HCT116 (cell line): ENCODE measurements at regions not wholly inside any gene's neighbourhood (a gene's known extent, or its start where the extent isn't known, plus 50 kb on each side); places are given as distances from the start of the nearest gene placed in this dataset.

Experiments used
- ATAC-seq: fragments of 200-7000 bp; cut with Tn5 transposase; 2 replicates; pipeline ENCODE4 v1.9.1; 2020; ENCODE audit warnings: mild to moderate bottlenecking, moderate library complexity
- BruUV-seq: library from RNA; stranded (reverse); fragments of 400-500 nt; replicated peaks from 2 replicates; lab custom pipeline; 2021; lab: Mats Ljungman, UMichigan
- CTCF ChIA-PET: fragments of 300-600 bp; sonication (Branson Sonifier 250); formaldehyde crosslinking; loops from one replicate; lab custom pipeline; 2021; ENCODE audit warnings: antibody characterized with exemption; lab: Charles Lee
- POLR2A ChIA-PET: fragments of 300-600, 350-600 bp; sonication (Branson Sonifier 250); formaldehyde crosslinking; loops from one replicate; lab custom pipeline; 2021; ENCODE audit warnings: antibody characterized with exemption; lab: Charles Lee
- RAD21 ChIA-PET, 2 experiments: fragments of 300-600 bp; sonication (Branson Sonifier 250); formaldehyde crosslinking; loops; one replicate each; lab custom pipeline; 2023; ENCODE audit warnings: low total read pairs in 2 of 2; ENCODE audit not compliant: uncharacterized antibody in 2 of 2, unreplicated experiment in 2 of 2, low non-redundant PET in 1 of 2; lab: Charles Lee
- DNase-seq: peaks from one replicate; pipeline ENCODE4 v3.0.0-alpha.2; 2010; ENCODE audit warnings: low read depth, low spot score
- H2AFZ ChIP-seq: fragments of 200-600 bp; shearing (Covaris generic), sonication (generic); 2 replicates; pipeline ENCODE4 v1.6.1; 2017; ENCODE audit warnings: low read depth, mixed run types, mixed read lengths, antibody characterized with exemption, low read length; ENCODE audit not compliant: poor library complexity, severe bottlenecking
- H3K27ac ChIP-seq: 2 replicates; pipeline ENCODE4 v1.5.1; 2012; ENCODE audit warnings: low read depth, low read length
- H3K27me3 ChIP-seq: fragments of 200-600 bp; sonication (generic); 2 replicates; pipeline ENCODE4 v1.6.1; 2016; ENCODE audit warnings: mixed run types, low read length, mixed read lengths; ENCODE audit not compliant: insufficient read depth
- H3K36me3 ChIP-seq, 2 experiments: fragments of 200-500 bp in 1 of 2; fragments of 200-600 bp in 1 of 2; sonication (Bioruptor generic) in 1 of 2; sonication (generic) in 1 of 2; 2 replicates each; pipeline versions ENCODE4 v1.5.1 to v1.6.1; 2014 to 2016; ENCODE audit warnings: low read length in 2 of 2, inconsistent platforms in 1 of 2, mixed read lengths in 1 of 2, mixed run types in 1 of 2; ENCODE audit not compliant: insufficient read depth in 2 of 2, control insufficient read depth in 1 of 2
- H3K4me1 ChIP-seq, 2 experiments: fragments of 200-600 bp in 1 of 2; sonication (generic) in 1 of 2; 2 replicates each; pipeline versions ENCODE4 v1.5.1 to v1.6.1; 2012 to 2017; ENCODE audit warnings: low read length in 2 of 2, inconsistent platforms in 1 of 2, mild to moderate bottlenecking in 1 of 2, mixed read lengths in 1 of 2, mixed run types in 1 of 2, moderate library complexity in 1 of 2; ENCODE audit not compliant: insufficient read depth in 2 of 2, control insufficient read depth in 1 of 2
- H3K4me2 ChIP-seq: fragments of 200-600 bp; sonication (generic); 2 replicates; pipeline ENCODE4 v1.6.1; 2017; ENCODE audit warnings: mixed run types, low read length, mixed read lengths
- H3K4me3 ChIP-seq, 2 experiments: fragments of 200-600 bp in 1 of 2; sonication (generic) in 1 of 2; replicated peaks in 1 of 2; 2 replicates each; pipeline ENCODE4 v1.5.1; 2011 to 2016; ENCODE audit warnings: low read length in 2 of 2, control low read depth in 1 of 2, low read depth in 1 of 2, mild to moderate bottlenecking in 1 of 2, mixed read lengths in 1 of 2, mixed run types in 1 of 2
- H3K79me2 ChIP-seq: fragments of 200-600 bp; sonication (generic); 2 replicates; pipeline ENCODE4 v1.6.1; 2017; ENCODE audit warnings: mild to moderate bottlenecking, mixed run types, low read length, moderate library complexity, mixed read lengths; ENCODE audit not compliant: insufficient read depth
- H3K9ac ChIP-seq: fragments of 200-600 bp; sonication (generic); 2 replicates; pipeline ENCODE4 v1.6.1; 2016; ENCODE audit warnings: low read length, mixed read lengths
- H3K9me2 ChIP-seq: fragments of 200-600 bp; sonication (generic), shearing (Covaris generic); 2 replicates; pipeline ENCODE4 v1.6.1; 2017; ENCODE audit warnings: mixed run types, mild to moderate bottlenecking, moderate library complexity; ENCODE audit not compliant: insufficient read depth
- H3K9me3 ChIP-seq, 2 experiments: fragments of 200-500 bp in 1 of 2; fragments of 200-600 bp in 1 of 2; sonication (Bioruptor generic) in 1 of 2; sonication (generic) in 1 of 2; 2 replicates each; pipeline ENCODE4 v1.6.1; 2014 to 2017; ENCODE audit warnings: low read length in 2 of 2, mixed read lengths in 2 of 2, inconsistent platforms in 1 of 2, low read depth in 1 of 2, mild to moderate bottlenecking in 1 of 2, mixed run types in 1 of 2, moderate library complexity in 1 of 2; ENCODE audit not compliant: control insufficient read depth in 1 of 2, insufficient read depth in 1 of 2
- H4K20me1 ChIP-seq: fragments of 200-600 bp; sonication (generic), shearing (Covaris generic); 2 replicates; pipeline ENCODE4 v1.6.1; 2017; ENCODE audit warnings: mixed run types, mild to moderate bottlenecking, moderate library complexity; ENCODE audit not compliant: insufficient read depth
- ATF3 ChIP-seq: IDR thresholded peaks from 2 replicates; pipeline ENCODE4 v1.6.1; 2012
- CEBPB ChIP-seq: IDR thresholded peaks from 2 replicates; pipeline ENCODE4 v1.6.1; 2012; ENCODE audit warnings: low read depth
- CTCF ChIP-seq, 3 experiments: fragments of 200-600 bp in 1 of 3; sonication (generic) in 1 of 3; IDR thresholded peaks in 2 of 3; conservative IDR thresholded peaks in 1 of 3; 2 replicates each; pipeline ENCODE4 v1.5.1; 2012 to 2017; ENCODE audit warnings: low read depth in 2 of 3, low read length in 2 of 3, antibody characterized with exemption in 1 of 3, borderline replicate concordance in 1 of 3, control low read depth in 1 of 3, mild to moderate bottlenecking in 1 of 3, mixed read lengths in 1 of 3, mixed run types in 1 of 3, moderate library complexity in 1 of 3; ENCODE audit not compliant: insufficient read depth in 1 of 3
- EGR1 ChIP-seq: IDR thresholded peaks from 2 replicates; pipeline ENCODE4 v1.6.1; 2012; ENCODE audit warnings: low read depth
- ELF1 ChIP-seq: IDR thresholded peaks from 2 replicates; pipeline ENCODE4 v1.6.1; 2012; ENCODE audit warnings: low read depth, borderline replicate concordance
- EZH2 ChIP-seq: fragments of 200-600 bp; sonication (generic); IDR thresholded peaks from 2 replicates; pipeline ENCODE4 v1.6.1; 2017; ENCODE audit warnings: antibody characterized with exemption, mixed run types
- EZH2phosphoT487 ChIP-seq: fragments of 200-600 bp; IDR thresholded peaks from 2 replicates; pipeline ENCODE4 v1.6.1; 2018; ENCODE audit warnings: antibody characterized with exemption, borderline replicate concordance
- FOSL1 ChIP-seq: IDR thresholded peaks from 2 replicates; pipeline ENCODE4 v1.6.1; 2012; ENCODE audit warnings: low read depth
- MAX ChIP-seq: IDR thresholded peaks from 2 replicates; pipeline ENCODE4 v1.6.1; 2012
- POLR2A ChIP-seq: IDR thresholded peaks from 2 replicates; pipeline ENCODE4 v1.7.0; 2011; ENCODE audit warnings: borderline replicate concordance; ENCODE audit not compliant: insufficient read depth, insufficient read length; ENCODE audit errors: extremely low read depth
- POLR2AphosphoS5 ChIP-seq: IDR thresholded peaks from 2 replicates; pipeline ENCODE4 v1.6.1; 2011; ENCODE audit warnings: mild to moderate bottlenecking, low read depth, low read length, moderate library complexity
- REST ChIP-seq: IDR thresholded peaks from 2 replicates; pipeline ENCODE4 v1.6.1; 2012; ENCODE audit warnings: low read depth
- SIN3A ChIP-seq: IDR thresholded peaks from 2 replicates; pipeline ENCODE4 v1.6.1; 2012; ENCODE audit warnings: low read depth
- SRF ChIP-seq: IDR thresholded peaks from 2 replicates; pipeline ENCODE4 v1.6.1; 2012; ENCODE audit warnings: low read depth
- ZNF274 ChIP-seq: fragments of 200-500 bp; sonication (Bioruptor generic); IDR thresholded peaks from 2 replicates; pipeline ENCODE4 v1.6.1; 2014; ENCODE audit warnings: mild to moderate bottlenecking, low read depth, low read length, inconsistent platforms
- intact Hi-C: fragments of 100-400 bp; cut with micrococcal nuclease; formaldehyde crosslinking; loops from 2 replicates; pipeline ENCODE4 v1.10.0; 2022

GRCh38 chrX:137428221-137428661, 137.7 kb upstream of the ZIC3 start:
- Histone ChIP-seq H3K36me3 (no peaks in the 10 kb centered on the region), H3K27me3 (no peaks in the 10 kb centered on the region), H2AFZ (no peak overlapping the region), H3K4me3 (no peak overlapping the region), H3K9ac (no peak overlapping the region), H4K20me1 (no peaks in the 10 kb centered on the region), H3K4me2 (no peak overlapping the region), H3K27ac (no peak overlapping the region), H3K9me3 (no peaks in the 10 kb centered on the region), H3K9me2 (no peaks in the 10 kb centered on the region), H3K79me2 (no peaks in the 10 kb centered on the region), H3K4me1 (no peaks in the 10 kb centered on the region)
- no peak for TF ChIP-seq ATF3
- no peak for TF ChIP-seq FOSL1
- TF ChIP-seq CEBPB = no peak
- TF ChIP-seq POLR2AphosphoS5 = no peak
- no peak for TF ChIP-seq MAX
- TF ChIP-seq POLR2A = no peak
- no peak for TF ChIP-seq ELF1
- TF ChIP-seq ZNF274 = no peak
- TF ChIP-seq REST = no peak
- no peak for TF ChIP-seq CTCF (IDR thresholded peaks at IDR 0.05 in 2 of 3, conservative IDR thresholded peaks at IDR 0.05 in 1 of 3; ENCODE audit: borderline replicate concordance in 1 of 3, insufficient read depth in 1 of 3, low read depth in 2 of 3, low read length in 2 of 3)
- no peak for TF ChIP-seq EGR1
- TF ChIP-seq SIN3A = no peak
- no peak for TF ChIP-seq EZH2phosphoT487
- TF ChIP-seq SRF = no peak
- TF ChIP-seq EZH2 = no peak
- POLR2A ChIA-PET = no interaction called here
- RAD21 ChIA-PET = no interaction called here
- no TSS peak for BruUV-seq
- intact Hi-C loops = no loop called here
- ATAC-seq (no peak), DNase-seq (no peak)
- CTCF ChIA-PET = no interaction called here
